Erythroblast (primary cell): ENCODE measurements at regions not wholly inside any gene's neighbourhood (a gene's known extent, or its start where the extent isn't known, plus 50 kb on each side); places are given as distances from the start of the nearest gene placed in this dataset.
"Not testable (repeated sequence)": the region's sequence is repeated elsewhere in the genome, so short reads cannot be mapped to it uniquely, and the experiment has no call there.

Experiments
- GATA1 ChIP-seq: IDR thresholded peaks from 2 replicates; pipeline ENCODE4 v1.6.1; 2011; ENCODE audit warnings: low read depth, mild to moderate bottlenecking, control low read depth, low read length, moderate library complexity
- POLR2A ChIP-seq: IDR thresholded peaks from 2 replicates; pipeline ENCODE4 v1.6.1; 2011; ENCODE audit warnings: mild to moderate bottlenecking, low read length

GRCh38 chr10:15921423-15921945 lies 61.2 kb upstream of the MINDY3 start:
- TF ChIP-seq POLR2A, GATA1: not testable (repeated sequence)
